DOHH2 (cell line): ENCODE measurements at regions not wholly inside any gene's neighbourhood (a gene's known extent, or its start where the extent isn't known, plus 50 kb on each side); places are given as distances from the start of the nearest gene placed in this dataset.
A peak's percentile ranks its signal among the peaks of the same experiment; 100 is the strongest.

Experiments used
- H3F3A ChIP-seq: fragments of 200-600 bp; sonication (generic), shearing (Covaris generic); 2 replicates; pipeline ENCODE4 v1.6.0; 2016; ENCODE audit warnings: antibody characterized with exemption, mild to moderate bottlenecking; ENCODE audit not compliant: control insufficient read depth, insufficient read depth
- H3K27ac ChIP-seq: fragments of 200-600 bp; sonication (generic); 2 replicates; pipeline ENCODE4 v1.5.1; 2014; ENCODE audit warnings: low read depth, mild to moderate bottlenecking, low read length, moderate library complexity
- H3K27me3 ChIP-seq: fragments of 200-600 bp; sonication (generic); 2 replicates; pipeline ENCODE4 v1.6.1; 2014; ENCODE audit warnings: mild to moderate bottlenecking, low read length, mixed read lengths; ENCODE audit not compliant: control insufficient read depth
- H3K36me3 ChIP-seq: fragments of 200-600 bp; sonication (generic); 2 replicates; pipeline ENCODE4 v1.6.1; 2014; ENCODE audit warnings: mild to moderate bottlenecking, low read length, moderate library complexity, mixed read lengths; ENCODE audit not compliant: control insufficient read depth
- H3K4me1 ChIP-seq: fragments of 200-600 bp; sonication (generic); 2 replicates; pipeline ENCODE4 v1.6.1; 2014; ENCODE audit warnings: mild to moderate bottlenecking, low read length, mixed read lengths; ENCODE audit not compliant: control insufficient read depth
- H3K4me2 ChIP-seq: fragments of 200-600 bp; sonication (generic); 2 replicates; pipeline ENCODE4 v1.6.0; 2014; ENCODE audit warnings: mild to moderate bottlenecking, low read length, moderate library complexity
- H3K4me3 ChIP-seq: fragments of 200-600 bp; sonication (generic); 2 replicates; pipeline ENCODE4 v1.5.1; 2014; ENCODE audit warnings: mild to moderate bottlenecking, low read length, mixed read lengths
- H3K79me2 ChIP-seq: fragments of 200-600 bp; sonication (generic); 2 replicates; pipeline ENCODE4 v1.6.1; 2014; ENCODE audit warnings: mild to moderate bottlenecking, low read length, mixed read lengths; ENCODE audit not compliant: control insufficient read depth
- H3K9me2 ChIP-seq: fragments of 200-600 bp; sonication (generic); replicated peaks from 2 replicates; pipeline ENCODE4 v1.6.1; 2014; ENCODE audit warnings: mild to moderate bottlenecking, low read length, mixed read lengths; ENCODE audit not compliant: control insufficient read depth
- H3K9me3 ChIP-seq: fragments of 200-600 bp; sonication (generic); 2 replicates; pipeline ENCODE4 v1.6.1; 2014; ENCODE audit warnings: antibody characterized with exemption, low read length, mixed read lengths; ENCODE audit not compliant: control insufficient read depth, insufficient read depth
- H4K20me1 ChIP-seq: fragments of 200-600 bp; sonication (generic); 2 replicates; pipeline ENCODE4 v1.6.0; 2014; ENCODE audit warnings: low read depth, mild to moderate bottlenecking, antibody characterized with exemption, low read length, moderate library complexity; ENCODE audit not compliant: control insufficient read depth, insufficient read depth
- EZH2phosphoT487 ChIP-seq: fragments of 200-600 bp; sonication (generic); IDR thresholded peaks from 2 replicates; pipeline ENCODE4 v1.6.1; 2017; ENCODE audit warnings: borderline replicate concordance, mild to moderate bottlenecking, antibody characterized with exemption, low read length, moderate library complexity, mixed read lengths
- TF ChIP-seq, protein P1 (sequence below): fragments of 200-600 bp; sonication (generic); IDR thresholded peaks from one replicate; pipeline ENCODE4 v1.5.1; 2014; ENCODE audit warnings: antibody characterized with exemption, mild to moderate bottlenecking, low read depth, low read length; ENCODE audit not compliant: poor library complexity, severe bottlenecking

DNA sequence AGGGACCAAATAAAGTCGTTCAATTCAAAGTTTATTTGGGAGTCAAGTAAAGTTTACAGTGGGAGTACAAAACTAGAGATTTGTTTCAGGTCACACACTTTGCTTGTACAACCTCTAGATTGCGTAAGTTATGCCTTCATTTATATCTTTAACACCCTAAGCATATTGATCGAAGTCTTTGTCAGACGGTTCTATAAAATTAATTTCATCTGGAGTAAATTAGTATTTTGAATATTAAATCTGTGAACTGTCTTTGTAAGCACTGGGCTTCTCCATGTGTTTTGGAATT lies 119.7 kb downstream of the ACAA2 start:
- Histone ChIP-seq H4K20me1 (no peaks in the 10 kb centered on the region), H3K4me3 (no peak overlapping the region), H3K9me2 (no peaks in the 10 kb centered on the region), H3K9me3 (no peaks in the 10 kb centered on the region), H3F3A (no peaks in the 10 kb centered on the region), H3K27ac (no peak overlapping the region), H3K79me2 (no peaks in the 10 kb centered on the region), H3K36me3 (no peaks in the 10 kb centered on the region), H3K27me3 (0 out of 2 replicates have a peak, but pooled peaks cover 2% of the 10 kb centered on the region), H3K4me1 (peaks cover 19% of the 10 kb centered on the region), H3K4me2 (no peak overlapping the region)
- no peak for TF ChIP-seq EZH2phosphoT487
- TF ChIP-seq, protein P1, sequence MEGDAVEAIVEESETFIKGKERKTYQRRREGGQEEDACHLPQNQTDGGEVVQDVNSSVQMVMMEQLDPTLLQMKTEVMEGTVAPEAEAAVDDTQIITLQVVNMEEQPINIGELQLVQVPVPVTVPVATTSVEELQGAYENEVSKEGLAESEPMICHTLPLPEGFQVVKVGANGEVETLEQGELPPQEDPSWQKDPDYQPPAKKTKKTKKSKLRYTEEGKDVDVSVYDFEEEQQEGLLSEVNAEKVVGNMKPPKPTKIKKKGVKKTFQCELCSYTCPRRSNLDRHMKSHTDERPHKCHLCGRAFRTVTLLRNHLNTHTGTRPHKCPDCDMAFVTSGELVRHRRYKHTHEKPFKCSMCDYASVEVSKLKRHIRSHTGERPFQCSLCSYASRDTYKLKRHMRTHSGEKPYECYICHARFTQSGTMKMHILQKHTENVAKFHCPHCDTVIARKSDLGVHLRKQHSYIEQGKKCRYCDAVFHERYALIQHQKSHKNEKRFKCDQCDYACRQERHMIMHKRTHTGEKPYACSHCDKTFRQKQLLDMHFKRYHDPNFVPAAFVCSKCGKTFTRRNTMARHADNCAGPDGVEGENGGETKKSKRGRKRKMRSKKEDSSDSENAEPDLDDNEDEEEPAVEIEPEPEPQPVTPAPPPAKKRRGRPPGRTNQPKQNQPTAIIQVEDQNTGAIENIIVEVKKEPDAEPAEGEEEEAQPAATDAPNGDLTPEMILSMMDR: no peak

DNA sequence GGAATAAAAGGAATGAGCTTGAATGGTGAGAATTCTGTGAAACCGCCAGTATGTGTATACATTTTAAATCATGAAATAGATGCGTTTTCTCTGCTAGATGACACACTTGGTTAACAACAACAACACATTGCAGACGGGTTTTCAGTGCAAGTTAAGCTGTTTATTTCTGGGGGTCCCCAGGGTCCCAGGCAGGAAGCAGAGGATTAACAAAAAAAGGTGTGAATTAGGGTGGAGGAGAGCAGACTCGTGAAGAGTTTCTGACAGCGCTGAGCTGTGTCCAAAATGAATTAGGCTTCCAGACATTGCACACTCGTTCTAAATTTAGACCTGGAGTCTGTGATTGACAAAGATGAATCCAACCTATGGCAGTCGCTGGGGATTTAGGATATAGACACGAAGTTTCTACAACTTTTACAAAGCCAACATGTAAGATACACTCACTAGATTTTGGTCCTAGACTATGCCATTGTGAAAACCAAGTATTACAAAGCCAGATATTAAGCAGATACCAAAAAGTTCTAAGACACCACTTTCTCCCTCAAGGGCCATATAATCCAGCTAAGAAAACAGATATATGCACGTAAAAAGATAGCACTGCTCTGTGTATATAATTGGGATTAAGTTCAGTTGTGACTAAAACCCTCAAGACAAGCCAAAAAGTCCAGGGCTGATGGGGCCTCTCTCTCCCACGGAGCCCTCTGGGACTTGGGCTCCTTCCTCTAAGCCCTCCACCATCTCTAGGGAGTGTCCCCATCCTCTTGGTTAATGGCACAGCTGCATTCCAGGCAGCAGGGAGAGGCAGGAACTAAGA lies 120.2 kb downstream of the ACAA2 start:
- H3K9me2 ChIP-seq: no peaks in the 10 kb centered on the region
- no peak for TF ChIP-seq EZH2phosphoT487
- TF ChIP-seq, protein P1: no peak

DNA sequence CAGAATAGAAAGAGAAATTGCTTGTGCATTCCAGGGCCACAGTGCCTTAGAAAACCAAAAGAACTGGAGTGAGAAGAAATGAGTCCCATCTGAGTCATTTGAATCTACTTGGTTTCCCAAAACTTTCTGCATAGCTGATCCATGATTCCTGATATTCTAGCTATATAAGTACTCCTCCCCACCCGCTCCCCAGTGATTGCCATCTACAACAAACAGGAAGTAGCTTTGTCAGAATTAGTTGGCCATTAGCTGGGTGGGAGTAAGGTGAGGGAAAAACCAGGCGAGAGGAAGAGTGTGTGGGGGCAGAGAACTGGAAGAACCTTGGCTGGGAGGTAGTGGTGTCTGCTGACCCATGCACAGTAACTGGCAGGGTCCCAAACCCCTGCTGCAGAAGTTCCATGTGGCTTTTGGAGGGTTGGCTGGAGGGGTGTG lies 122.1 kb downstream of the ACAA2 start:
- no peaks in the 10 kb centered on the region for H3K9me3 ChIP-seq
- H3K4me1 ChIP-seq: peaks cover 19% of the 10 kb centered on the region
- H3K4me2 ChIP-seq: no peak overlapping the region
- no peaks in the 10 kb centered on the region for H3K9me2 ChIP-seq
- no peaks in the 10 kb centered on the region for H3F3A ChIP-seq
- H3K27ac ChIP-seq: no peak overlapping the region
- H3K36me3 ChIP-seq: no peaks in the 10 kb centered on the region
- no peaks in the 10 kb centered on the region for H4K20me1 ChIP-seq
- 0 out of 2 replicates have a peak, but pooled peaks cover 2% of the 10 kb centered on the region for H3K27me3 ChIP-seq
- H3K79me2 ChIP-seq: no peaks in the 10 kb centered on the region
- H3K4me3 ChIP-seq: no peak overlapping the region
- TF ChIP-seq EZH2phosphoT487: no peak
- TF ChIP-seq, protein P1: no peak

More for the DNA sequence above, 120.2 kb downstream of the ACAA2 start:
- Histone ChIP-seq H3K79me2 (no peaks in the 10 kb centered on the region), H3K27me3 (0 out of 2 replicates have a peak, but pooled peaks cover 2% of the 10 kb centered on the region), H3K9me3 (no peaks in the 10 kb centered on the region), H4K20me1 (no peaks in the 10 kb centered on the region), H3K4me2 (peak overlapping the region; percentile 37), H3K4me1 (peaks cover 19% of the 10 kb centered on the region), H3F3A (no peaks in the 10 kb centered on the region), H3K4me3 (0 out of 2 replicates have a peak overlapping the region, but pooled peaks have one; percentile 11), H3K36me3 (no peaks in the 10 kb centered on the region), H3K27ac (no peak overlapping the region)
